Coronary artery (tissue), 2 donors: ENCODE measurements at regions not wholly inside any gene's neighbourhood (a gene's known extent, or its start where the extent isn't known, plus 50 kb on each side); places are given as distances from the start of the nearest gene placed in this dataset.

Experiments
- DNase-seq: peaks from one replicate; pipeline ENCODE4 v3.0.0-alpha.2; 2017; ENCODE audit warnings: low spot score
- H3K27ac ChIP-seq, 2 donors: fragments of 200-600 bp; sonication (generic); one replicate each; pipeline ENCODE4 v1.5.1; 2016 to 2019
- H3K4me3 ChIP-seq: fragments of 200-600 bp; sonication (generic); 2 replicates; pipeline ENCODE4 v1.5.1; 2016; ENCODE audit warnings: mild to moderate bottlenecking, moderate library complexity
- TF ChIP-seq, protein P1 (sequence below): fragments of 200-600 bp; sonication (generic); IDR thresholded peaks from one replicate; pipeline ENCODE4 v1.5.1; 2019; ENCODE audit warnings: antibody characterized with exemption

DNA sequence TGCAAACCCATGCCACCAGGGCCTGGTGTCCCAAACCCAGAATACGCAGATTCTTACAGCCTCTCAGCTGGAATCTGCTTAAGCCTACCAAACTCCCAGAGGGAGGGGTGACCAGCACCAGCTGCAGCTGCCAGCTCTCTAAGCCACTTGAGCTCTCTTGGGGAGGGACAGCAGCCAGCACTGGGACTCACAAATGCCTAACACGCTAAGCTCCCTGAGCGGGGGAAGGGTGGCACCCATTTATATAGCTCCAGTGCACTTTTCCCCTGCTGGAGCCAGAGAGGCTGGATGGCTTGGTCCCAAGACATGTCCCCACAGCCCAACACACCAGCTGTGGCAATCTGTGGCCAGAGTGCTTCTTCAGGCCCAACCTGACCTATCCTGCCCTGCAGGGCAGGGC is 326.8 kb upstream of the NRG3 start:
- H3K27ac ChIP-seq, result no peak overlapping the region
- no peak for DNase-seq
- TF ChIP-seq, protein P1, sequence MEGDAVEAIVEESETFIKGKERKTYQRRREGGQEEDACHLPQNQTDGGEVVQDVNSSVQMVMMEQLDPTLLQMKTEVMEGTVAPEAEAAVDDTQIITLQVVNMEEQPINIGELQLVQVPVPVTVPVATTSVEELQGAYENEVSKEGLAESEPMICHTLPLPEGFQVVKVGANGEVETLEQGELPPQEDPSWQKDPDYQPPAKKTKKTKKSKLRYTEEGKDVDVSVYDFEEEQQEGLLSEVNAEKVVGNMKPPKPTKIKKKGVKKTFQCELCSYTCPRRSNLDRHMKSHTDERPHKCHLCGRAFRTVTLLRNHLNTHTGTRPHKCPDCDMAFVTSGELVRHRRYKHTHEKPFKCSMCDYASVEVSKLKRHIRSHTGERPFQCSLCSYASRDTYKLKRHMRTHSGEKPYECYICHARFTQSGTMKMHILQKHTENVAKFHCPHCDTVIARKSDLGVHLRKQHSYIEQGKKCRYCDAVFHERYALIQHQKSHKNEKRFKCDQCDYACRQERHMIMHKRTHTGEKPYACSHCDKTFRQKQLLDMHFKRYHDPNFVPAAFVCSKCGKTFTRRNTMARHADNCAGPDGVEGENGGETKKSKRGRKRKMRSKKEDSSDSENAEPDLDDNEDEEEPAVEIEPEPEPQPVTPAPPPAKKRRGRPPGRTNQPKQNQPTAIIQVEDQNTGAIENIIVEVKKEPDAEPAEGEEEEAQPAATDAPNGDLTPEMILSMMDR, result no peak
- no peak overlapping the region for H3K4me3 ChIP-seq

DNA sequence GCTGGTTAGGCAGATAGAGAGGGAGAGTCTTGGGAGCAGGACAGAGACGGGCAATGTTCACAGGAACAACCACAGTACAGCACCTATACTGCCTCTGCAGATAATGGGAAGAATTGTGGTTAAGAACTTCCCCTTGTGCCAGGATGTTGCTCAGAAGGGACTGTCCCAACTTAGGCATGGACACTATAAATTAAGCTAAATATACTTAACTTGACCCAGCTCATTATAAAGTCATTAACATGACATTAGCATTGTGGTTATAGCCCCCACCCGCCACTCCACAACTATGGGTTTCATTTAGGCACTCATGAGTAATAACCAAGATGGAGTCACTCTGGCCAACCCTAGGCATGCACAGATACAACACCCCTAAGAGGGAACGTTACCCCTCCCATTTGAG is 310.9 kb upstream of the NRG3 start:
- DNase-seq, result no peak
- TF ChIP-seq, protein P1, result no peak
- H3K27ac ChIP-seq, result no peak overlapping the region
- no peak overlapping the region for H3K4me3 ChIP-seq

DNA sequence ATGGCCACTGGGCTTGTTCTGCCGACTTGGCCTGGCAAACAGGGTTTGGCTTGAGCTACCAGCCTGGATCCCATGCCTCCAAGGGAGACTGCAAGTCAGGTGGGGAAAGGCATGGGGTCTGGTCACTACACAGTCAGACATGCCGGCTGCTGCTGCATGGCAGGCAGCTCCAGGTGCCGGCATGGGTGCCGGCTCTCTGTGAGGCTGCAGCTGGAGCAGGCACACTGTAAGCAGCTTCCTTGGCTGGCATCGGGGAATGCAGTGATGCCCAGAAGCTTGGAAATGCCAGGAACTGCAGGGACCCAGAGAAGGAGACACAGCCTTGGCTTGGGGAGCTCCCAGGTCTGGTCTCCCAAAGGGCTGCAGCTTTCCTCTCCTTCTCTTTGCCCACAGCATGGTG is 305.5 kb upstream of the NRG3 start:
- Histone ChIP-seq H3K27ac (no peak overlapping the region), H3K4me3 (no peak overlapping the region)
- DNase-seq, result no peak
- TF ChIP-seq, protein P1, result no peak

DNA sequence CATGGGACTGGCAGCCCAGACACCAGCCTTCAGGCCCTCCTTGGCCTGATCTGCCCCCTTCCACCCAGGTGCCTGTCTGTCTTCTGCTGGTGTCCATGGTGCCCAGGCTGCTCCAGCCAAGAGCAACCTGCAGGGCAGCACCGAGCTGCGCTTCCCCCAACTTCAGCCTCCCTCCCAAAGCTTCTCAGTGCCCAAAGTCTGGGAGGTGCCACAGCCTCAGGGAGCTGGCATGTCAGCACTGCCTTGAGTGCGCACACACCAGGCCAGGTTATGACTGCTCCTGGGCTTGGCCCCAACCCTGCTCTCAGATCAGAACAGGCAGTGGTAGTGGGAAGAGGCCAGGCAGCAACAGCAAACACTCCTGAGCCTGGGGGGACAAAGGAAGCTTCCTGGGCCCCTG is 304.6 kb upstream of the NRG3 start:
- TF ChIP-seq, protein P1, result no peak
- DNase-seq, result no peak
- Histone ChIP-seq H3K4me3 (no peak overlapping the region), H3K27ac (no peak overlapping the region)

DNA sequence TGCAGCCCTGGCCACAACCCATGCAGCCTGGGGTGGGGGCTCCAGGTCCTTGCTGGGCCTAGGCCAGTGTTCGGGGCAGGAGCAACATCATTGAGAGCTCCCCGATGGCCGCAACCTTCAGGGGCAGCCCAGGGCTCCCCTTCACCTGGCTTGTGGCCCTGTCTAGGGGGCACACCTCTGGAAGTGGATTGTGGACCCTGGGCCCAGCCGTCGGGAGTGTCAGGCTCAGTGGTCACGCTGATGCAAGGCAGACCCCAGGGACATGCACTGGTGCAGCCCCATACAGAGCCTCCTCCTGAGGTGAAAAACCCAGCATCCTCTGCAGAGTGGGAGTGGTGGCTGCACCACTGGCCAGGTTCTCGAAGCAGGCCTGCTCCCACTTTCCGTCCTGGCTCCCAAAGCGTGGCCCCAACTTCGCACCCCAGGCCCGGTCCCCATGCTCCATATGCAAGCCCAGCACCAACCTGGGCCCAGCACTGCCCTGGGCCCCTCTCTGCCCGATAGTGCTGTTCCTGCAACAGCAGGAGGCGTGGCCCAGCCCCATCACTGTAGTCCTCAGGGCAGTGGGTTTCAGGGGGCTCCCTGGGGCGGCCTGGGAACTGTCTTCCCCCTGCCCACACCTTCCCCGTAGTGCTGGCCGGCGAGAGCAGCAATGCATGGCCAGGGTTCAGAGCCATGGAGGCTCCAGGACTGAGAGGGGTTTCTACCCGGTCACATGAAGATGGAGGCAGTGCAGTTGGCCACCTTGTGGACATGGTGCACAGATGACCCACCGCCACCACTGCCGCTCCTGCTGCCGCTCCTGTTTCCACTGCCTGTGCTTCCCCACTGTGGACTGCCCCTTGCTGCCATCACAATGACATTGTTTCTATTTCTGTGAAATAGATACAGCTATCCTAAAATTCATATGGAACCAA is 303.9 kb upstream of the NRG3 start:
- TF ChIP-seq, protein P1, result no peak
- H3K27ac ChIP-seq, result no peak overlapping the region
- DNase-seq, result no peak
- H3K4me3 ChIP-seq, result no peak overlapping the region

DNA sequence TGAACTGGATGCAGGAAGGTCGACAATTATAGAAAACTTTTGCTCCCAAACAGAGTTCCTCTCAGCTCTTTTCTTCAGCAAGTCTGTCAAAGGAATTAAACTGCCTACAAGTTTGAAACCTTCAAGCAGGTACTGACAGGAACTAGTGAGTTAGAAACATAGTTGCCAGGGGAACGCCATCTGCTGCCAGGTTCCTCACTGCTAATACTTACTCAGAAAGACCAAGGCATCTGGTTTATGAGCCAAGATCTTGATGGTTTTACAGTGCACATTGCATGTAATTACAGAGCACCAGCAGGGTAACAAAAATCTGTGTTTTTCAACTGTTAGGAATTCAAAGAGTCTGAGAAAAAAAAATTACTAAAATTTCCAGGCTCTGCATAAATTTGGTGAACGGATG is 300.0 kb upstream of the NRG3 start:
- TF ChIP-seq, protein P1, result no peak
- DNase-seq, result no peak

DNA sequence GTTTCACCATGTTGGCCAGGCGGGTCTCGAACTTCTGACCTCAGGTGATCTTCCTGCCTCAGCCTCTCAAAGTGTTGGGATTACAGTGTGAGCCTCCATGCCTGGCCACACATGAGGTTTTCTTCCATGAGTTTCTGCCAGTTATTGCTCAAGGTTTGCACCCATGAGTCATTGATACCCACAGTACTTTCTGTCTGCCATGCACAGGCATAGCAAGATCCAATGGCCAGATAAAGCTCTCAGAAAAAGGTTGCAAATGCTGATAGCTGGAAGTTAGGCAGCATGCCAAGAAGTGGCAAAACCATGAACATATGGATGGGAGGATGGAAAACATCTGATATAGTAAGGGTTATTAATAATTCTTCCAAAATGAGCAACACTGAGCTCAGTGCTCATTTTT is 298.7 kb upstream of the NRG3 start:
- Histone ChIP-seq H3K27ac (no peak overlapping the region), H3K4me3 (no peak overlapping the region)
- TF ChIP-seq, protein P1, result no peak
- DNase-seq, result no peak

More for the DNA sequence above, 300.0 kb upstream of the NRG3 start:
- no peak overlapping the region for H3K27ac ChIP-seq
- H3K4me3 ChIP-seq, result no peak overlapping the region
